PC-3 (cell line): ENCODE measurements at regions not wholly inside any gene's neighbourhood (a gene's known extent, or its start where the extent isn't known, plus 50 kb on each side); places are given as distances from the start of the nearest gene placed in this dataset.

Experiments used
- ATAC-seq: fragments of 200-7000 bp; cut with Tn5 transposase; 2 replicates; pipeline ENCODE4 v1.9.1; 2020; ENCODE audit warnings: mild to moderate bottlenecking, moderate library complexity
- BruUV-seq: library from RNA; stranded (reverse); fragments of 400-500 nt; replicated peaks from 2 replicates; lab custom pipeline; 2021; lab: Mats Ljungman, UMichigan
- CTCF ChIA-PET: fragments of 300-600 bp; sonication (Branson Sonifier 250); formaldehyde crosslinking; loops from one replicate; lab custom pipeline; 2022; ENCODE audit warnings: antibody characterized with exemption; lab: Charles Lee
- POLR2A ChIA-PET: fragments of 300-600 bp; sonication (Branson Sonifier 250); formaldehyde crosslinking; loops from one replicate; lab custom pipeline; 2022; ENCODE audit warnings: antibody characterized with exemption; ENCODE audit not compliant: unreplicated experiment; lab: Charles Lee
- DNase-seq: peaks from one replicate; pipeline ENCODE4 v3.0.0-alpha.2; 2015
- H2AFZ ChIP-seq: fragments of 300-600 bp; sonication (generic); 2 replicates; pipeline ENCODE4 v1.6.0; 2016; ENCODE audit warnings: antibody characterized with exemption, low read length
- H3F3A ChIP-seq: fragments of 300-600 bp; sonication (generic); one replicate; pipeline ENCODE4 v1.6.0; 2017; ENCODE audit warnings: antibody characterized with exemption, low read length, control low read depth, mild to moderate bottlenecking; ENCODE audit not compliant: unreplicated experiment
- H3K27ac ChIP-seq: fragments of 300-600 bp; sonication (generic); 2 replicates; pipeline ENCODE4 v1.5.1; 2016; ENCODE audit warnings: mild to moderate bottlenecking, low read length
- H3K27me3 ChIP-seq: fragments of 300-600 bp; sonication (generic); 2 replicates; pipeline ENCODE4 v1.6.1; 2016; ENCODE audit warnings: low read length, mixed read lengths
- H3K36me3 ChIP-seq: fragments of 300-600 bp; sonication (generic); 2 replicates; pipeline ENCODE4 v1.6.1; 2016; ENCODE audit warnings: low read depth, mixed run types, low read length, mixed read lengths
- H3K4me1 ChIP-seq: fragments of 300-600 bp; sonication (generic); 2 replicates; pipeline ENCODE4 v1.5.1; 2016; ENCODE audit warnings: low read length; ENCODE audit not compliant: insufficient read depth
- H3K4me2 ChIP-seq: fragments of 300-600 bp; sonication (generic); 2 replicates; pipeline ENCODE4 v1.6.0; 2016; ENCODE audit warnings: low read length
- H3K4me3 ChIP-seq: fragments of 300-600 bp; sonication (generic); 2 replicates; pipeline ENCODE4 v1.5.1; 2016; ENCODE audit warnings: mild to moderate bottlenecking, low read length, mixed read lengths
- H3K79me2 ChIP-seq: fragments of 300-600 bp; sonication (generic); 2 replicates; pipeline ENCODE4 v1.6.1; 2017; ENCODE audit warnings: low read length, mixed read lengths
- H3K9ac ChIP-seq: fragments of 300-600 bp; sonication (generic); 2 replicates; pipeline ENCODE4 v1.6.0; 2016; ENCODE audit warnings: mild to moderate bottlenecking, low read length
- H3K9me2 ChIP-seq: fragments of 300-600 bp; sonication (generic); replicated peaks from 2 replicates; pipeline ENCODE4 v1.6.1; 2016; ENCODE audit warnings: mixed run types, low read length, mixed read lengths
- H3K9me3 ChIP-seq: fragments of 300-600 bp; sonication (generic); 2 replicates; pipeline ENCODE4 v1.6.1; 2016; ENCODE audit warnings: low read length, mixed read lengths
- H4K20me1 ChIP-seq: fragments of 300-600 bp; sonication (generic); 2 replicates; pipeline ENCODE4 v1.6.1; 2016; ENCODE audit warnings: low read length, mixed read lengths
- EZH2 ChIP-seq: fragments of 300-600 bp; sonication (generic); IDR thresholded peaks from one replicate; pipeline ENCODE4 v1.6.1; 2017; ENCODE audit warnings: antibody characterized with exemption, mild to moderate bottlenecking, low read length; ENCODE audit not compliant: unreplicated experiment
- EZH2phosphoT487 ChIP-seq: fragments of 300-600 bp; sonication (generic); IDR thresholded peaks from 2 replicates; pipeline ENCODE4 v1.6.1; 2018; ENCODE audit warnings: mild to moderate bottlenecking, antibody characterized with exemption, low read length, borderline replicate concordance
- intact Hi-C: fragments of 100-400 bp; cut with micrococcal nuclease; formaldehyde crosslinking; loops from 2 replicates; pipeline ENCODE4 v1.9.0; 2023
- TF ChIP-seq, protein P1 (sequence below): fragments of 300-600 bp; sonication (generic); conservative IDR thresholded peaks from 2 replicates; pipeline ENCODE4 v1.5.1; 2017; ENCODE audit warnings: antibody characterized with exemption, low read depth, mild to moderate bottlenecking, low read length

GRCh38 chr17:5680766-5681165, 96.5 kb upstream of the NLRP1 start:
- H3K36me3 ChIP-seq: no peaks in the 10 kb centered on the region
- no peaks in the 10 kb centered on the region for H3K9me3 ChIP-seq
- H3K27ac ChIP-seq: no peak overlapping the region
- no peak for TF ChIP-seq EZH2phosphoT487
- TF ChIP-seq, protein P1, sequence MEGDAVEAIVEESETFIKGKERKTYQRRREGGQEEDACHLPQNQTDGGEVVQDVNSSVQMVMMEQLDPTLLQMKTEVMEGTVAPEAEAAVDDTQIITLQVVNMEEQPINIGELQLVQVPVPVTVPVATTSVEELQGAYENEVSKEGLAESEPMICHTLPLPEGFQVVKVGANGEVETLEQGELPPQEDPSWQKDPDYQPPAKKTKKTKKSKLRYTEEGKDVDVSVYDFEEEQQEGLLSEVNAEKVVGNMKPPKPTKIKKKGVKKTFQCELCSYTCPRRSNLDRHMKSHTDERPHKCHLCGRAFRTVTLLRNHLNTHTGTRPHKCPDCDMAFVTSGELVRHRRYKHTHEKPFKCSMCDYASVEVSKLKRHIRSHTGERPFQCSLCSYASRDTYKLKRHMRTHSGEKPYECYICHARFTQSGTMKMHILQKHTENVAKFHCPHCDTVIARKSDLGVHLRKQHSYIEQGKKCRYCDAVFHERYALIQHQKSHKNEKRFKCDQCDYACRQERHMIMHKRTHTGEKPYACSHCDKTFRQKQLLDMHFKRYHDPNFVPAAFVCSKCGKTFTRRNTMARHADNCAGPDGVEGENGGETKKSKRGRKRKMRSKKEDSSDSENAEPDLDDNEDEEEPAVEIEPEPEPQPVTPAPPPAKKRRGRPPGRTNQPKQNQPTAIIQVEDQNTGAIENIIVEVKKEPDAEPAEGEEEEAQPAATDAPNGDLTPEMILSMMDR: no peak
- no peak for TF ChIP-seq EZH2
- H3K79me2 ChIP-seq: no peaks in the 10 kb centered on the region
- ATAC-seq (no peak), DNase-seq (no peak)
- H3K9me2 ChIP-seq: no peaks in the 10 kb centered on the region
- no peak overlapping the region for H3K4me3 ChIP-seq
- H3F3A ChIP-seq: no peaks in the 10 kb centered on the region
- no peaks in the 10 kb centered on the region for H4K20me1 ChIP-seq
- BruUV-seq: no TSS peak
- no peak overlapping the region for H3K4me2 ChIP-seq
- intact Hi-C loops: no loop called here
- no peak overlapping the region for H2AFZ ChIP-seq
- no peak overlapping the region for H3K9ac ChIP-seq
- ChIA-PET POLR2A (no interaction called here), CTCF (no interaction called here)
- H3K4me1 ChIP-seq: no peaks in the 10 kb centered on the region
- peaks cover 10% of the 10 kb centered on the region; the same call in 1 of the 2 replicates for H3K27me3 ChIP-seq

DNA sequence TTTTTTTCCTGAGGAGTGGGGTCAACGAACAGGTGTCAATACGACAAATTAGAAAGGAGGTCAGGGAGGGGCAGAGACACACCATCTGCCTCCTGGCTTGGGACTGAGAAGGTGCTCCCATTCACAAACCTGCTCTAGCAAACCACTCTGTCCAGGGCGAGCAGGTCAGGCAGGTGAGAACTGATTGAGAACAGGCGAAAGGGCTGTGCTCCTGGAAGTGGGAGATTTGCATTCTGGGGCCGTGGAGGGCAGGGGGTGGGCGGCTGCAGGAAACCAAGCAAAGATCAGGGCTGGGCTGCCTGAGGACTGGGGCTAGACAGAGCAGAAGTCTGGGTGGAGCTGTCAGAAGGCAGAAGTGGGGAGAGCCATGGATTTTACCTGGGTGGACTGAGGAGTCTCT, 98.9 kb upstream of the NLRP1 start:
- H3K27ac ChIP-seq: no peak overlapping the region
- ATAC-seq (no peak), DNase-seq (no peak)
- H3K4me2 ChIP-seq: no peak overlapping the region
- no peaks in the 10 kb centered on the region for H4K20me1 ChIP-seq
- TF ChIP-seq EZH2 (no peak), EZH2phosphoT487 (no peak)
- TF ChIP-seq, protein P1: no peak
- POLR2A ChIA-PET: no interaction called here
- no peaks in the 10 kb centered on the region for H3K4me1 ChIP-seq
- H3F3A ChIP-seq: no peaks in the 10 kb centered on the region
- no peak overlapping the region for H2AFZ ChIP-seq
- BruUV-seq: no TSS peak
- H3K79me2 ChIP-seq: no peaks in the 10 kb centered on the region
- H3K9me2 ChIP-seq: no peaks in the 10 kb centered on the region
- no peaks in the 10 kb centered on the region for H3K9me3 ChIP-seq
- no peak overlapping the region for H3K9ac ChIP-seq
- intact Hi-C loops: no loop called here
- H3K27me3 ChIP-seq: peaks cover 10% of the 10 kb centered on the region; the same call in 1 of the 2 replicates
- no peak overlapping the region for H3K4me3 ChIP-seq
- H3K36me3 ChIP-seq: no peaks in the 10 kb centered on the region
- CTCF ChIA-PET: no interaction called here

DNA sequence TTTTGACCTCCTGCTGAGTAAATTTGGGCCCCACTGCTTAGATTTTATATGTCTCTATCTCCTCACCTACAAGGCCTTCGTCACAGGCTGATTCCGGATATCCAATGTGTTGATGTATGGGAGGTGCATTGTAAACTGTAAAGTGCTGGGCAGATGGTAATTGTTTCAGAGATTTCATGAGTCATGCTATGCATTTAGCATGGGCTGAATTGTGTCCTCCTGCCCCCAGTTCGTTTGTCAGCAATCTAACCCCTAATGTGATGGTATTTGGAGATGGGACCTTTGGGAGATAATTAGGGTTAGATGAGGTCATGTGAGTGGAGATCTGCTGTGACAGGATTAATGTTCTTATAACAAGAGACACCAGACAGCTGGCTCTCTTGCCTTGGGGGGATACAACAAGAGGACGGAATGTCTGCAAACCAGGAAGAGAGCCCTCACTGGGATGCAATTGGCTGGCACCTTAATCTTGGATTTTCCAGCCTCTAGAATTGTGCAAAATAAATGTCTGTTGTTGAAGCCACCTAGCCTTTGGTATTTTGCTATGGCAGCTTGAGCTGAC, 101.8 kb upstream of the NLRP1 start:
- Histone ChIP-seq H4K20me1 (no peaks in the 10 kb centered on the region), H2AFZ (no peak overlapping the region), H3K27ac (no peak overlapping the region), H3K9ac (no peak overlapping the region), H3K9me3 (no peaks in the 10 kb centered on the region), H3K79me2 (no peaks in the 10 kb centered on the region), H3K4me1 (no peaks in the 10 kb centered on the region), H3K4me3 (no peak overlapping the region), H3K36me3 (no peaks in the 10 kb centered on the region), H3F3A (no peaks in the 10 kb centered on the region), H3K27me3 (peaks cover 10% of the 10 kb centered on the region; the same call in 1 of the 2 replicates), H3K4me2 (no peak overlapping the region), H3K9me2 (no peaks in the 10 kb centered on the region)
- TF ChIP-seq EZH2 (no peak), EZH2phosphoT487 (no peak)
- TF ChIP-seq, protein P1: no peak
- intact Hi-C loops: no loop called here
- no TSS peak for BruUV-seq
- ChIA-PET CTCF (no interaction called here), POLR2A (no interaction called here)
- DNase-seq: no peak
- ATAC-seq: no peak
